ENCODE measurements at regions not wholly inside any gene's neighbourhood (a gene's known extent, or its start where the extent isn't known, plus 50 kb on each side); places are given as distances from the start of the nearest gene placed in this dataset.

DNA sequence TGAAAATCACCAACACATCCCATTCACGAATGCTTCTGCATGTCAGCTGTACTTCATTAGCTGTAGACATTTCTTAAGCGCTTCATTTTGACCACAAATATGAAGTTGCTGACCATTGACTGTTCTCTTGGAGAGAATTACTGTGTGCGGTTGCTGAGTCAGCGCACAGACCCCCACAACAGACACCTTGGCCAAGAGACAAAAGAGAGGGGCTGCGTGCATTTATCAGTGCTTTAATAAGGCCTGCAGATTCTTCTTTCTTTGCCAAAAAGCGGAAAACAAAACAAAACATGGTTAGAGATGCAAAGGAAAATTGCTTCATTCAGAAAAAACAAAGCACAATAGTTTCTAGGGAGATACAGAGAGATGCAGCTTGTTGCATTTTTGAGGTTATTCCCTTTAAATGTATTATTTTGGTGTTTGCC, 174.7 kb downstream of the ACKR3 start:
- Histone ChIP-seq H2BK15ac (replicated peaks; ENCODE audit: low read depth) (no peak overlapping the region), H3K18ac (ENCODE audit: low read length) (peak overlapping the region; percentile 69), H3K27me3 (ENCODE audit: insufficient read depth, low read length, poor library complexity) (no peaks in the 10 kb centered on the region), H3K27ac (ENCODE audit: low read depth, low read length) (no peak overlapping the region), H3K4me3 (ENCODE audit: low read length) (no peak overlapping the region), H3K4ac (ENCODE audit: low read depth, low read length) (no peak overlapping the region), H3K23ac (ENCODE audit: low read length) (no peak overlapping the region), H3K36me3 (ENCODE audit: control insufficient read depth, insufficient read depth, low read length) (no peaks in the 10 kb centered on the region), H3K4me2 (ENCODE audit: low read length) (no peak overlapping the region), H3K56ac (ENCODE audit: low read length) (no peak overlapping the region), H4K5ac (ENCODE audit: low read length) (no peak overlapping the region), H3K79me1 (ENCODE audit: low read length) (no peaks in the 10 kb centered on the region), H2AK5ac (ENCODE audit: low read length) (no peak overlapping the region), H2BK120ac (ENCODE audit: low read depth, low read length) (no peak overlapping the region), H3K79me2 (ENCODE audit: control insufficient read depth, insufficient read depth, low read length) (no peaks in the 10 kb centered on the region), H3K4me1 (ENCODE audit: control insufficient read depth, low read depth, low read length) (peaks cover 11% of the 10 kb centered on the region), H4K8ac (ENCODE audit: low read depth, low read length) (no peak overlapping the region), H2BK5ac (ENCODE audit: low read length) (no peak overlapping the region), H3K9ac (ENCODE audit: low read length) (no peak overlapping the region)
- WGBS (ENCODE audit: extremely low coverage, insufficient coverage, low lambda C conversion rate): no CpG with 5 or more reads among the region's 6 CpGs
- DNase-seq: no peak

DNA sequence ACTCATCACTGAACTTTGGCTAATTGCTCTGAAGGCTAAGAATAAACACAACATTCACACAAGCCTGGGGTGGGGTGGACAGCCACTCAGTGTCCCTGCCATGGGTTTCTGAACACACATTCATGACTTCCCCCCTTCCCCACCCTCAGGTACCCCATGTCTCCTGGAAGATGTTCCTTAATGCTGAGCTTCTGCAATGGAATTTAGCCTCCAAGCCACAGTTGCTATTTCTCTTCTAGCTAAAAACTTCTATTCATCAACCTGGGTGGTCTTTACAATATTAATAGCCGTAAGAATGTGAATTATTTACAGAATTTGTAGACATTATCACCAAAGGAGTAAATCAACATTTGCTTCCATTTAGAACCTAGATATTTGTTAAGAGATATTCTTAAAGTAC, 175.1 kb downstream of the ACKR3 start:
- H3K36me3 ChIP-seq (ENCODE audit: control insufficient read depth, insufficient read depth, low read length): no peaks in the 10 kb centered on the region
- H2BK15ac ChIP-seq (replicated peaks; ENCODE audit: low read depth): no peak overlapping the region
- H3K9ac ChIP-seq (ENCODE audit: low read length): no peak overlapping the region
- no peak overlapping the region for H4K5ac ChIP-seq (ENCODE audit: low read length)
- peaks cover 11% of the 10 kb centered on the region for H3K4me1 ChIP-seq (ENCODE audit: control insufficient read depth, low read depth, low read length)
- no peak overlapping the region for H2BK120ac ChIP-seq (ENCODE audit: low read depth, low read length)
- no peak overlapping the region for H3K18ac ChIP-seq (ENCODE audit: low read length)
- H3K23ac ChIP-seq (ENCODE audit: low read length): no peak overlapping the region
- no peaks in the 10 kb centered on the region for H3K79me2 ChIP-seq (ENCODE audit: control insufficient read depth, insufficient read depth, low read length)
- no CpG with 5 or more reads among the region's 1 CpG for WGBS (ENCODE audit: extremely low coverage, insufficient coverage, low lambda C conversion rate)
- no peak overlapping the region for H2AK5ac ChIP-seq (ENCODE audit: low read length)
- H3K27me3 ChIP-seq (ENCODE audit: insufficient read depth, low read length, poor library complexity): no peaks in the 10 kb centered on the region
- H3K27ac ChIP-seq (ENCODE audit: low read depth, low read length): no peak overlapping the region
- no peak overlapping the region for H3K4ac ChIP-seq (ENCODE audit: low read depth, low read length)
- no peak overlapping the region for H3K4me3 ChIP-seq (ENCODE audit: low read length)
- H3K4me2 ChIP-seq (ENCODE audit: low read length): no peak overlapping the region
- DNase-seq: peak; percentile 23
- no peak overlapping the region for H4K8ac ChIP-seq (ENCODE audit: low read depth, low read length)
- no peaks in the 10 kb centered on the region for H3K79me1 ChIP-seq (ENCODE audit: low read length)
- H2BK5ac ChIP-seq (ENCODE audit: low read length): no peak overlapping the region
- H3K56ac ChIP-seq (ENCODE audit: low read length): no peak overlapping the region

DNA sequence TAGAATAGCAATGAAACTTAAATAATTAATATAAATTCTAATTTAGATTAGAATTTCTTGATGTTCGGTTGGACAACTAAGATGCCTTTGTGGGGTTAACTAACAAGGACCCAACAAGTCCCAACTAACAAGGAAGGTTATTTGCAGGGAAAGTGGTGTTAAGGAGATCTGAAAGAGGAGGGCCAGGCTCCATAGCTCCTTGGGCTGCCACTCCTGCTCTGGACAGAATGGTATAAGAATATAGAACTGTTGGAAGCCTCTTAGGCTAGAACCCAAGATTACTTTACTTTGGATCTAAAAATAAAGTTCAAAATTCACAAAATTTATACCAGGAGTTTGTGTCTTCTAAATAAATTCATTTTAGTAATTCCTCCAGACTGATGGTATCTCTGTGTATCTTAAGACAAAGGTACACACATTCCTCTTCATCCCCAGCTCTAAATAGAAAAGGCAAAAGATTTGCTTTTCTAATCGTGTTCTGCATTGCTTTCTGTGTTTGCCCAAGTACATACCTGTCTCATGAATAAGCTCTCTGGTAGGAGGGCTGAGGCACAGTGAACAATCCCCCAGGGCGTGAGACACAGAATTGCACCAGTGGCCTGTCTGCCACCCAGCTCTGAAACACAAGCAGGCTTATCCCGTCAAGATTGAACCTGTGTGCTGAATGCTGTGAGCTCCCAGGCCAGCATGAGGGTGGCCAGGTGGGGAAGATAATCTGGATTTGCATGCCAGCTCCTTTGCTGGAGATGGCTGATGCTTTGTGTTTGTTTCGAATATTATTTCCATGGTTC, 176.0 kb downstream of the ACKR3 start:
- Histone ChIP-seq H3K23ac (ENCODE audit: low read length) (no peak overlapping the region), H2BK120ac (ENCODE audit: low read depth, low read length) (no peak overlapping the region), H4K5ac (ENCODE audit: low read length) (no peak overlapping the region), H3K4me1 (ENCODE audit: control insufficient read depth, low read depth, low read length) (peaks cover 11% of the 10 kb centered on the region), H3K56ac (ENCODE audit: low read length) (no peak overlapping the region), H3K79me2 (ENCODE audit: control insufficient read depth, insufficient read depth, low read length) (no peaks in the 10 kb centered on the region), H2BK5ac (ENCODE audit: low read length) (no peak overlapping the region), H3K27ac (ENCODE audit: low read depth, low read length) (no peak overlapping the region), H2BK15ac (replicated peaks; ENCODE audit: low read depth) (no peak overlapping the region), H3K4ac (ENCODE audit: low read depth, low read length) (no peak overlapping the region), H3K18ac (ENCODE audit: low read length) (no peak overlapping the region), H3K4me3 (ENCODE audit: low read length) (no peak overlapping the region), H4K8ac (ENCODE audit: low read depth, low read length) (no peak overlapping the region), H3K27me3 (ENCODE audit: insufficient read depth, low read length, poor library complexity) (no peaks in the 10 kb centered on the region), H3K36me3 (ENCODE audit: control insufficient read depth, insufficient read depth, low read length) (no peaks in the 10 kb centered on the region), H3K9ac (ENCODE audit: low read length) (no peak overlapping the region), H2AK5ac (ENCODE audit: low read length) (no peak overlapping the region), H3K79me1 (ENCODE audit: low read length) (no peaks in the 10 kb centered on the region), H3K4me2 (ENCODE audit: low read length) (no peak overlapping the region)
- no CpG with 5 or more reads among the region's 5 CpGs for WGBS (ENCODE audit: extremely low coverage, insufficient coverage, low lambda C conversion rate)
- peak; percentile 92 for DNase-seq

DNA sequence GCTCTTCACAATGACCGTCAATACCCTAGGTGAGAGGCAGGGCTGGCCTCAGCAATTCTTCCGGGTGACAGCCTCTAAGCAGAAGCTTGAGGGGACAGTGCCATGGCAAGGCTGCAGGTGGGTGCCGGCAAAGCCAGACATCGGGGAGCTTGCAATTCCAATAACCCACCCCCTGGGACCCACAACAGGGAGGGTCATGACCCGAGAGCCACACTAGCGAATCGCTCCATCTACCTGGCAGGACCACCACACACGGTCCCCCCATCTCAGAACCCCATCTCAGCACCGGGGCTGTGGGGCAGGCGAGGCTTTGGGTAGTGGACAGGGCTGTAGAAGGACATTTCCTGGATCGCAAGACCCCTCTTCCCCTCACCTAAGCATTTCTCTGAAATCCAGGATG, 177.2 kb downstream of the ACKR3 start:
- Histone ChIP-seq H3K4me3 (ENCODE audit: low read length) (no peak overlapping the region), H3K4me1 (ENCODE audit: control insufficient read depth, low read depth, low read length) (peaks cover 11% of the 10 kb centered on the region), H2AK5ac (ENCODE audit: low read length) (no peak overlapping the region), H3K36me3 (ENCODE audit: control insufficient read depth, insufficient read depth, low read length) (no peaks in the 10 kb centered on the region), H2BK5ac (ENCODE audit: low read length) (no peak overlapping the region), H3K79me1 (ENCODE audit: low read length) (no peaks in the 10 kb centered on the region), H3K27me3 (ENCODE audit: insufficient read depth, low read length, poor library complexity) (no peaks in the 10 kb centered on the region), H3K9ac (ENCODE audit: low read length) (no peak overlapping the region), H3K4me2 (ENCODE audit: low read length) (no peak overlapping the region), H4K8ac (ENCODE audit: low read depth, low read length) (no peak overlapping the region), H3K56ac (ENCODE audit: low read length) (no peak overlapping the region), H4K5ac (ENCODE audit: low read length) (no peak overlapping the region), H2BK15ac (replicated peaks; ENCODE audit: low read depth) (no peak overlapping the region), H3K23ac (ENCODE audit: low read length) (no peak overlapping the region), H3K4ac (ENCODE audit: low read depth, low read length) (no peak overlapping the region), H3K79me2 (ENCODE audit: control insufficient read depth, insufficient read depth, low read length) (no peaks in the 10 kb centered on the region), H2BK120ac (ENCODE audit: low read depth, low read length) (peak overlapping the region; percentile 14), H3K18ac (ENCODE audit: low read length) (no peak overlapping the region), H3K27ac (ENCODE audit: low read depth, low read length) (no peak overlapping the region)
- no peak for DNase-seq
- WGBS (ENCODE audit: extremely low coverage, insufficient coverage, low lambda C conversion rate): no CpG with 5 or more reads among the region's 11 CpGs

DNA sequence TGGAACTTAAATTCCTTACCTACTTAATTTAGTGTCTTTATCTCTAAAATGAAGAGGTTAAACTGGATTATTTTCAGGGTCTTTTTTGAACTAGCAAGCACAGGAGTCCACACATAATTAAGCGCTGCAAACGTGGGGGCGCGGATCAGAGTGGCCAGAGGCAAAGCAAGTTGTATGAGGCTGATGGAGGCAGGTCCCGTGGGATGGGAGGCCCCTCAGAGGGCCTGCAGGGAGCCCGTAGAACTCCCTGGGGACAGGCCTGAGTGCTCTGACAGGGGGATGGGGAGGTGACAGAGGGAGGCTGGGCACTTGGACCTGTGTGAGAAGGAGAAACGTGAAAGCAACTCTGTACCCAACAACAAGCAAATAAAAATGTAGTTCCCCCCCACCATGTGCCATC, 177.8 kb downstream of the ACKR3 start:
- H2BK5ac ChIP-seq (ENCODE audit: low read length): no peak overlapping the region
- H4K5ac ChIP-seq (ENCODE audit: low read length): no peak overlapping the region
- no peak overlapping the region for H2AK5ac ChIP-seq (ENCODE audit: low read length)
- no peak overlapping the region for H4K8ac ChIP-seq (ENCODE audit: low read depth, low read length)
- no CpG with 5 or more reads among the region's 7 CpGs for WGBS (ENCODE audit: extremely low coverage, insufficient coverage, low lambda C conversion rate)
- H3K79me1 ChIP-seq (ENCODE audit: low read length): no peaks in the 10 kb centered on the region
- no peak overlapping the region for H3K23ac ChIP-seq (ENCODE audit: low read length)
- H2BK120ac ChIP-seq (ENCODE audit: low read depth, low read length): no peak overlapping the region
- no peak overlapping the region for H3K4ac ChIP-seq (ENCODE audit: low read depth, low read length)
- H2BK15ac ChIP-seq (replicated peaks; ENCODE audit: low read depth): peak overlapping the region; percentile 4
- H3K18ac ChIP-seq (ENCODE audit: low read length): peak overlapping the region; percentile 10
- no peak overlapping the region for H3K27ac ChIP-seq (ENCODE audit: low read depth, low read length)
- DNase-seq: no peak
- no peak overlapping the region for H3K4me2 ChIP-seq (ENCODE audit: low read length)
- no peaks in the 10 kb centered on the region for H3K79me2 ChIP-seq (ENCODE audit: control insufficient read depth, insufficient read depth, low read length)
- no peak overlapping the region for H3K56ac ChIP-seq (ENCODE audit: low read length)
- no peak overlapping the region for H3K9ac ChIP-seq (ENCODE audit: low read length)
- H3K36me3 ChIP-seq (ENCODE audit: control insufficient read depth, insufficient read depth, low read length): no peaks in the 10 kb centered on the region
- H3K4me1 ChIP-seq (ENCODE audit: control insufficient read depth, low read depth, low read length): peaks cover 11% of the 10 kb centered on the region
- H3K27me3 ChIP-seq (ENCODE audit: insufficient read depth, low read length, poor library complexity): no peaks in the 10 kb centered on the region
- H3K4me3 ChIP-seq (ENCODE audit: low read length): no peak overlapping the region

DNA sequence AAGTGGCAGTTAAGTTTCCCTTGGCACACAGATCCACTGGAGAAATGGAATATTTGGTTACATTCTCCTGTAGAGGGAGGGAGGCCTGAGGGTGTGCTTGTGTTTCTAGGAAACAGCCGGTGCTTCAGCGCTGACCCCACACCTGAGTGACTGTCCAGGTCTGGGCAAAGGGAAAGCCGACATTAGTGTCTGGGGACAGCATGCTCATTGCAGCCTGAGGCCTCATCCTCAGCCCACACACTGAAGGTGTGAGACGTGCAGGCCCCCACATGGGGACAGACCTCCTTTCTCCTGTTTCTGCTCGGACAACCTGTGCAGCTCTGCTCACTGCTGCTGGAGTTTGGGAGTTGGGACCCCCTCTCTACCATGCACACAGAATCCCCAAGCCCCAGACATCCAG, 178.3 kb downstream of the ACKR3 start:
- no peak for DNase-seq
- Histone ChIP-seq H3K4me3 (ENCODE audit: low read length) (no peak overlapping the region), H3K18ac (ENCODE audit: low read length) (no peak overlapping the region), H3K9ac (ENCODE audit: low read length) (no peak overlapping the region), H2AK5ac (ENCODE audit: low read length) (no peak overlapping the region), H3K23ac (ENCODE audit: low read length) (no peak overlapping the region), H2BK15ac (replicated peaks; ENCODE audit: low read depth) (no peak overlapping the region), H2BK120ac (ENCODE audit: low read depth, low read length) (no peak overlapping the region), H2BK5ac (ENCODE audit: low read length) (no peak overlapping the region), H4K5ac (ENCODE audit: low read length) (no peak overlapping the region), H3K56ac (ENCODE audit: low read length) (no peak overlapping the region), H3K27ac (ENCODE audit: low read depth, low read length) (no peak overlapping the region), H3K4me2 (ENCODE audit: low read length) (no peak overlapping the region), H3K4ac (ENCODE audit: low read depth, low read length) (no peak overlapping the region), H3K27me3 (ENCODE audit: insufficient read depth, low read length, poor library complexity) (no peaks in the 10 kb centered on the region), H3K79me1 (ENCODE audit: low read length) (no peaks in the 10 kb centered on the region), H4K8ac (ENCODE audit: low read depth, low read length) (no peak overlapping the region), H3K4me1 (ENCODE audit: control insufficient read depth, low read depth, low read length) (peaks cover 11% of the 10 kb centered on the region), H3K79me2 (ENCODE audit: control insufficient read depth, insufficient read depth, low read length) (no peaks in the 10 kb centered on the region), H3K36me3 (ENCODE audit: control insufficient read depth, insufficient read depth, low read length) (no peaks in the 10 kb centered on the region)
- WGBS (ENCODE audit: extremely low coverage, insufficient coverage, low lambda C conversion rate): no CpG with 5 or more reads among the region's 5 CpGs

Data from mesendoderm (in vitro differentiated cells).